ENCODE measurements at regions not wholly inside any gene's neighbourhood (a gene's known extent, or its start where the extent isn't known, plus 50 kb on each side); places are given as distances from the start of the nearest gene placed in this dataset.

- ChIA-PET POLR2A (no interaction called here), CTCF (no interaction called here)
- intact Hi-C loops (cut with micrococcal nuclease; ENCODE audit: unreplicated experiment): no loop called here
- no peaks in the 10 kb centered on the region for H3K36me3 ChIP-seq (ENCODE audit: control insufficient read depth, insufficient read depth, low read length)
- DNase-seq (ENCODE audit: low read depth, low spot score) (no peak), ATAC-seq (no peak)
- H3K9me3 ChIP-seq (ENCODE audit: control insufficient read depth, insufficient read depth, low read depth, low read length): no peaks in the 10 kb centered on the region
- H3K4me1 ChIP-seq (ENCODE audit: control insufficient read depth, insufficient read depth, low read length): no peaks in the 10 kb centered on the region
- in situ Hi-C loops (cut with HindIII; ENCODE audit: low pct_unique_long_range_greater_than_20kb, low sequenced_read_pairs): no loop called here
- no peaks in the 10 kb centered on the region for H3K27me3 ChIP-seq (ENCODE audit: control insufficient read depth, insufficient read depth, low read length)
- H3K27ac ChIP-seq (ENCODE audit: low read length): no peak overlapping the region
- H3K4me3 ChIP-seq (ENCODE audit: low read depth in 2 of 2, low read length in 2 of 2): no peak overlapping the region
- no TSS peak for BruUV-seq (replicated peaks)
- TF ChIP-seq REST (IDR thresholded peaks at IDR 0.05; ENCODE audit: insufficient read depth in 1 of 2, low read depth in 2 of 2, low read length in 1 of 2): no peak
- TF ChIP-seq POLR2AphosphoS5 (IDR thresholded peaks at IDR 0.05; ENCODE audit: low read depth, low read length): no peak
- no peak for TF ChIP-seq TCF7L2 (IDR thresholded peaks at IDR 0.05; ENCODE audit: low read depth, low read length)
- TF ChIP-seq SIN3A (IDR thresholded peaks at IDR 0.05; ENCODE audit: borderline replicate concordance, insufficient read depth, low read depth, low read length): no peak
- TF ChIP-seq, protein P1, sequence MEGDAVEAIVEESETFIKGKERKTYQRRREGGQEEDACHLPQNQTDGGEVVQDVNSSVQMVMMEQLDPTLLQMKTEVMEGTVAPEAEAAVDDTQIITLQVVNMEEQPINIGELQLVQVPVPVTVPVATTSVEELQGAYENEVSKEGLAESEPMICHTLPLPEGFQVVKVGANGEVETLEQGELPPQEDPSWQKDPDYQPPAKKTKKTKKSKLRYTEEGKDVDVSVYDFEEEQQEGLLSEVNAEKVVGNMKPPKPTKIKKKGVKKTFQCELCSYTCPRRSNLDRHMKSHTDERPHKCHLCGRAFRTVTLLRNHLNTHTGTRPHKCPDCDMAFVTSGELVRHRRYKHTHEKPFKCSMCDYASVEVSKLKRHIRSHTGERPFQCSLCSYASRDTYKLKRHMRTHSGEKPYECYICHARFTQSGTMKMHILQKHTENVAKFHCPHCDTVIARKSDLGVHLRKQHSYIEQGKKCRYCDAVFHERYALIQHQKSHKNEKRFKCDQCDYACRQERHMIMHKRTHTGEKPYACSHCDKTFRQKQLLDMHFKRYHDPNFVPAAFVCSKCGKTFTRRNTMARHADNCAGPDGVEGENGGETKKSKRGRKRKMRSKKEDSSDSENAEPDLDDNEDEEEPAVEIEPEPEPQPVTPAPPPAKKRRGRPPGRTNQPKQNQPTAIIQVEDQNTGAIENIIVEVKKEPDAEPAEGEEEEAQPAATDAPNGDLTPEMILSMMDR (IDR thresholded peaks at IDR 0.05): no peak
Observed at GRCh38 chr6:15038013-15038791, 207.7 kb upstream of the JARID2 start.

DNA sequence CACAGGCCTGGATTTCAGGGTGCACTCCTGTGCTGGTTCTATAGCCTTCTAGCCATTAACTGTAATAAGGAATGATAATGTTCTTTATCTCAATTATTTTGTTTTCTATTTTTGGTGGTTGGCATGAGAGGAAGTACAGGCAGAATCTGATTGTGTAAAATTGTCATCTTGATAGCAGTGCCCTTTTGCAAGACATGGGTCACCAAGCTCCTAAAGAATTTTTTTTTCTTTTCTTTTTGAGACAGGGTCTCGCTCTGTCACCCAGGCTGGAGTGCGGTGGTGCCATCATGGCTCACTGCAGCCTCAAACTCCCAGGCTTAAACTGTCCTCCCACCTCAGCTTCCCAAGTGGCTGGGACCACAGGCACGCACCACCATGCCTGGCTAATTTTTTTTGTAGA lies 206.7 kb upstream of the JARID2 start:
- TF ChIP-seq REST (IDR thresholded peaks at IDR 0.05; ENCODE audit: insufficient read depth in 1 of 2, low read depth in 2 of 2, low read length in 1 of 2) (no peak), POLR2AphosphoS5 (IDR thresholded peaks at IDR 0.05; ENCODE audit: low read depth, low read length) (no peak), TCF7L2 (IDR thresholded peaks at IDR 0.05; ENCODE audit: low read depth, low read length) (no peak)
- TF ChIP-seq, protein P1 (IDR thresholded peaks at IDR 0.05): no peak
- in situ Hi-C loops (cut with HindIII; ENCODE audit: low pct_unique_long_range_greater_than_20kb, low sequenced_read_pairs): no loop called here
- no peak for ATAC-seq
- no peaks in the 10 kb centered on the region for H3K36me3 ChIP-seq (ENCODE audit: control insufficient read depth, insufficient read depth, low read length)
- intact Hi-C loops (cut with micrococcal nuclease; ENCODE audit: unreplicated experiment): no loop called here
- no peaks in the 10 kb centered on the region for H3K9me3 ChIP-seq (ENCODE audit: control insufficient read depth, insufficient read depth, low read depth, low read length)
- no peaks in the 10 kb centered on the region for H3K27me3 ChIP-seq (ENCODE audit: control insufficient read depth, insufficient read depth, low read length)
- ChIA-PET CTCF (interaction anchor here (0.7 kb wide), 1 partner anchor 775 kb away, joined by 7 read pairs; no protein-coding TSS in a partner anchor), POLR2A (no interaction called here)
- BruUV-seq (replicated peaks): no TSS peak
- H3K4me1 ChIP-seq (ENCODE audit: control insufficient read depth, insufficient read depth, low read length): no peaks in the 10 kb centered on the region
- no peak for DNase-seq (ENCODE audit: low read depth, low spot score)
- H3K4me3 ChIP-seq (ENCODE audit: low read depth in 2 of 2, low read length in 2 of 2): no peak overlapping the region
- H3K27ac ChIP-seq (ENCODE audit: low read length): no peak overlapping the region
